Testis (tissue), 2 donors: ENCODE measurements at regions not wholly inside any gene's neighbourhood (a gene's known extent, or its start where the extent isn't known, plus 50 kb on each side); places are given as distances from the start of the nearest gene placed in this dataset.

Experiments
- POLR2A ChIP-seq: fragments of 450-650 bp; IDR thresholded peaks from one replicate; pipeline ENCODE4 v1.6.1; 2017; ENCODE audit warnings: antibody characterized with exemption, mild to moderate bottlenecking, moderate library complexity
- TF ChIP-seq, protein P1 (sequence below), 3 experiments: fragments of 450-650 bp in 2 of 3; fragments of 200-600 bp in 1 of 3; sonication (generic) in 1 of 3; IDR thresholded peaks; one replicate each; pipeline ENCODE4 v1.5.1; 2016 to 2019; ENCODE audit warnings: antibody characterized with exemption in 3 of 3, mild to moderate bottlenecking in 2 of 3, moderate library complexity in 1 of 3

DNA sequence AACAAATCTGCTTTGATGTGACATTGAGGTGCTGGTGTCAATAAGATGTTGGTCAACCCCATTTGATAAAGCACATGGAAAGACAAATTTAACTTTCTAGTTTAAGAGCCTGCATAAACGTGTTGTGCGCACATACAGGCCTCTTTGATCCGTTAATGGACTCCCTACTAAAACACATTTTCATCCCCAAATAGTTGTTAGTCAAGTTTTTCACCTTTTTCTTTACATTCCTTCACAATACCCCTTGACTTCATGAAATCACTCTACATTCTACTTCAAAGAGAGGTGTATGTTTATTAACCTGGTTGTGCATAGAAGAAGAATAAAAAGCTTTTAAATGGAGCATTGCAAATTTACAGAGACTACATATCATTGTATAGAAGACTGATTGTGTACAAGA, 180.3 kb downstream of the HDGFL1 start:
- TF ChIP-seq, protein P1, sequence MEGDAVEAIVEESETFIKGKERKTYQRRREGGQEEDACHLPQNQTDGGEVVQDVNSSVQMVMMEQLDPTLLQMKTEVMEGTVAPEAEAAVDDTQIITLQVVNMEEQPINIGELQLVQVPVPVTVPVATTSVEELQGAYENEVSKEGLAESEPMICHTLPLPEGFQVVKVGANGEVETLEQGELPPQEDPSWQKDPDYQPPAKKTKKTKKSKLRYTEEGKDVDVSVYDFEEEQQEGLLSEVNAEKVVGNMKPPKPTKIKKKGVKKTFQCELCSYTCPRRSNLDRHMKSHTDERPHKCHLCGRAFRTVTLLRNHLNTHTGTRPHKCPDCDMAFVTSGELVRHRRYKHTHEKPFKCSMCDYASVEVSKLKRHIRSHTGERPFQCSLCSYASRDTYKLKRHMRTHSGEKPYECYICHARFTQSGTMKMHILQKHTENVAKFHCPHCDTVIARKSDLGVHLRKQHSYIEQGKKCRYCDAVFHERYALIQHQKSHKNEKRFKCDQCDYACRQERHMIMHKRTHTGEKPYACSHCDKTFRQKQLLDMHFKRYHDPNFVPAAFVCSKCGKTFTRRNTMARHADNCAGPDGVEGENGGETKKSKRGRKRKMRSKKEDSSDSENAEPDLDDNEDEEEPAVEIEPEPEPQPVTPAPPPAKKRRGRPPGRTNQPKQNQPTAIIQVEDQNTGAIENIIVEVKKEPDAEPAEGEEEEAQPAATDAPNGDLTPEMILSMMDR (IDR thresholded peaks at IDR 0.05): no peak
- TF ChIP-seq POLR2A: no peak
